GM12864 (cell line): ENCODE measurements at regions not wholly inside any gene's neighbourhood (a gene's known extent, or its start where the extent isn't known, plus 50 kb on each side); places are given as distances from the start of the nearest gene placed in this dataset.

Experiments used
- DNase-seq: peaks from one replicate; pipeline ENCODE4 v3.0.0-alpha.2; 2011; ENCODE audit warnings: low read depth
- H3K4me3 ChIP-seq: 2 replicates; pipeline ENCODE4 v1.5.1; 2011; ENCODE audit warnings: mild to moderate bottlenecking, low read depth, low read length, control low read depth
- CTCF ChIP-seq: IDR thresholded peaks from 2 replicates; pipeline ENCODE4 v1.5.1; 2011; ENCODE audit warnings: low read depth, mild to moderate bottlenecking, moderate library complexity, low read length, control low read depth, inconsistent platforms; ENCODE audit errors: missing control alignments

GRCh38 chr5:91839233-91839632 lies 456.1 kb upstream of the ARRDC3 start:
- no peak for DNase-seq
- no peak overlapping the region for H3K4me3 ChIP-seq
- TF ChIP-seq CTCF: no peak

GRCh38 chr5:91830361-91830953 lies 447.3 kb upstream of the ARRDC3 start:
- H3K4me3 ChIP-seq: no peak overlapping the region
- DNase-seq: no peak
- no peak for TF ChIP-seq CTCF

- TF ChIP-seq CTCF: no peak
- no peak for DNase-seq
- no peak overlapping the region for H3K4me3 ChIP-seq
Observed at GRCh38 chr5:91825618-91826017, 442.5 kb upstream of the ARRDC3 start.

- no peak overlapping the region for H3K4me3 ChIP-seq
- DNase-seq: no peak
- no peak for TF ChIP-seq CTCF
Observed at GRCh38 chr5:91824406-91824805, 441.3 kb upstream of the ARRDC3 start.

GRCh38 chr5:91820874-91821273 lies 437.8 kb upstream of the ARRDC3 start:
- no peak overlapping the region for H3K4me3 ChIP-seq
- no peak for TF ChIP-seq CTCF
- no peak for DNase-seq

DNA sequence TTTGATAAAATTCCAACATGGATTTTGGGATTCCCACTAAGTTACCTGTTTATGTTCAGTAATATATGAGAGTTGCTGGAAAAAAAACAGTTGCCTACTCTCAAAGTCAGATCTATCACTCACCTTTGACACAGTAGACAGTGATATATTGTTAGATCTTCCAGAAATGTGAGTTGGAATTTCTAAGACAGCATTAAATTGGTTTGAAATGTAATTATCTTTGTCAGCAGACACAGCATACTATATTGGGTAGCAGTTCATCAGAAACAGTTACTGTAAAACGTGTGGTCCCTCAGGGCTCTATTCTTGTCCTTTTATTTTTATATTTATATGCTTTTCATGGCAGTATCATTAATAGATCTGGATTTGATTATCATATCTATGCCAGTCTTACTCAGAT lies 433.6 kb upstream of the ARRDC3 start:
- DNase-seq: no peak
- TF ChIP-seq CTCF: no peak
- H3K4me3 ChIP-seq: no peak overlapping the region

DNA sequence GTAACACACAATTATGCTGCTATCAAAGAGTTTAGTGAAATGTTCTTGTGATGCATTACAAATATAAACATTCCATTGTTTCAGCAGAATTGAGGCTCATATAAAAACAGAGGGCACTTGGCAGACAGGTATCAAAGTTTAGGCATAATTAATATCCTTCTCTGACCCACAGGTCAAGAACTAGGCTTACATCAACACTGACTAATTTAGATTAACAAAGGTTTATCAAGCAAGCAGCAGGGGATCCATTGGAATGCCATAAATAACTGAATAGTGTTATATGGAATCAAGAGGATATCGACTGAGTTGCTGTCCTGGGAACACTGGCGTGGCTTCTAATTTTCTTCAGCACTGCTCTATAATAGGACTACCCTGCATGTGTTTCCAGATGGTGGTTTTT lies 414.5 kb upstream of the ARRDC3 start:
- no peak for DNase-seq
- no peak for TF ChIP-seq CTCF
- H3K4me3 ChIP-seq: no peak overlapping the region
